BJ (cell line): ENCODE measurements at regions not wholly inside any gene's neighbourhood (a gene's known extent, or its start where the extent isn't known, plus 50 kb on each side); places are given as distances from the start of the nearest gene placed in this dataset.

Experiments
- CTCF ChIA-PET: fragments of 350-600 bp; formaldehyde crosslinking; extraction: SDS; loops from one replicate; lab custom pipeline; 2021; ENCODE audit warnings: antibody characterized with exemption, inconsistent platforms; lab: Yijun Ruan, JAX
- POLR2A ChIA-PET: fragments of 300-600 bp; sonication (Branson Sonifier 250); formaldehyde crosslinking; extraction: SDS; loops from one replicate; lab custom pipeline; 2021; ENCODE audit warnings: antibody characterized with exemption; lab: Charles Lee
- DNase-seq: peaks from one replicate; pipeline ENCODE4 v3.0.0-alpha.2; 2011; ENCODE audit warnings: low read depth
- H3K27me3 ChIP-seq: 2 replicates; pipeline ENCODE4 v1.6.0; 2011; ENCODE audit warnings: low read length; ENCODE audit not compliant: control insufficient read depth, insufficient read depth
- H3K36me3 ChIP-seq: 2 replicates; pipeline ENCODE4 v1.5.1; 2011; ENCODE audit warnings: low read length; ENCODE audit not compliant: control insufficient read depth, insufficient read depth
- H3K4me3 ChIP-seq: 2 replicates; pipeline ENCODE4 v1.5.1; 2011; ENCODE audit warnings: low read depth, mild to moderate bottlenecking, control low read depth, low read length
- TF ChIP-seq, protein P1 (sequence below): IDR thresholded peaks from 2 replicates; pipeline ENCODE4 v1.5.1; 2011; ENCODE audit warnings: low read depth, mild to moderate bottlenecking, control low read depth, inconsistent platforms, low read length, moderate library complexity; ENCODE audit not compliant: insufficient read depth

DNA sequence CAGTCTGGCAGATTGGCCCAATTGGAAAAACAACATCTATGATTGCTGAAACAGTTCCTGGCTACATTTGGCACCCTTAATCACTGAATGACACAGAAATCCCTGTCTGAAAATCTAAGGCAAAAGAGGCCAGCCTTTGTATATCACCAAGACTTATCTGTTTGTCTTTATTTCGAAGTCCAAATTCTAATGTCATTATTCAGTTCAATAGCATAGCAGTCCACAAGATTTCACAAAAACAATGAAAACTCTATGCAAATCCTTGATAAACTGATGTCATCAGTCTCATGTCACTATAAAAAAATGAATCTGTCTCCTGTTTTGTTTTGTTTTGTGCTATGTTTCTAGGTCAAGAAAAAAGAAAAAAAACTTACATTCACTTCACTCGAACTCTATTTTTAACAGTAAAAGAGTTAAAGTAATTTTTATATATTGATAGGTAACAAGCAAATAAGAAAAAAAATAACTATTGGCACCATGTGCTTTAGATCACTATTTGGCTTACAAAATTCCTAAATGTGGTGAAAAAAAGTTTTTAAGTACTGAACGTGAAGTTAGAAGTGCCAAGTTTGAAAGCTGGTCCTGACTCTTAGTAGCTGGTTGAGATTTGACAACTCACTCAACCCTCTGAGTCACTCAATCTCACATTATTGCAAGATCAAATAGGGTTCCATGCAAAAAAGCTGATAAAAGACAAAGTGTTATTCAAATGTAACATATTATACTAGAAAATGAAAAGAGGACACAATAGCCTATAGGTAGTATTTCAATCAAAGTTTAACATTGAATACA is 359.3 kb downstream of the IRS1 start:
- Histone ChIP-seq H3K27me3 (no peaks in the 10 kb centered on the region), H3K4me3 (no peak overlapping the region), H3K36me3 (no peaks in the 10 kb centered on the region)
- ChIA-PET CTCF (no interaction called here), POLR2A (no interaction called here)
- TF ChIP-seq, protein P1, sequence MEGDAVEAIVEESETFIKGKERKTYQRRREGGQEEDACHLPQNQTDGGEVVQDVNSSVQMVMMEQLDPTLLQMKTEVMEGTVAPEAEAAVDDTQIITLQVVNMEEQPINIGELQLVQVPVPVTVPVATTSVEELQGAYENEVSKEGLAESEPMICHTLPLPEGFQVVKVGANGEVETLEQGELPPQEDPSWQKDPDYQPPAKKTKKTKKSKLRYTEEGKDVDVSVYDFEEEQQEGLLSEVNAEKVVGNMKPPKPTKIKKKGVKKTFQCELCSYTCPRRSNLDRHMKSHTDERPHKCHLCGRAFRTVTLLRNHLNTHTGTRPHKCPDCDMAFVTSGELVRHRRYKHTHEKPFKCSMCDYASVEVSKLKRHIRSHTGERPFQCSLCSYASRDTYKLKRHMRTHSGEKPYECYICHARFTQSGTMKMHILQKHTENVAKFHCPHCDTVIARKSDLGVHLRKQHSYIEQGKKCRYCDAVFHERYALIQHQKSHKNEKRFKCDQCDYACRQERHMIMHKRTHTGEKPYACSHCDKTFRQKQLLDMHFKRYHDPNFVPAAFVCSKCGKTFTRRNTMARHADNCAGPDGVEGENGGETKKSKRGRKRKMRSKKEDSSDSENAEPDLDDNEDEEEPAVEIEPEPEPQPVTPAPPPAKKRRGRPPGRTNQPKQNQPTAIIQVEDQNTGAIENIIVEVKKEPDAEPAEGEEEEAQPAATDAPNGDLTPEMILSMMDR = no peak
- no peak for DNase-seq

DNA sequence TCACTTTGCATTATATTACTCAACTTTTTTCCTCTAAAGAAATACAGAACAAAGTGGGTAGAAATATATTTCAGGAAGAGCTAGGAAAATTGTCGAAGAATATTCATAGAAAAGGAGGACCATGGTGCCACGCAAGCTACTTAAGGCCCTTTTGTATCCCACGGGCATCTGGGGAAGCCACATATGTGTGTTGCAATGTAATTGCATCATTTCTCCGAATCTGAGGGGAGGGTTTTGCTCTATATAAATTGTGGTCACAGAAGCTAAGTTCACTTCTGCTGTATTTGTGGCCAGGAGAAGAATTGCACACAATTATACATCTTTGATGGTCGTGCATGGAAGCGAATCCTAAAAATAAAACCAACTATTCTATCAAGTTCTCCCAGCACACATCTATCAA is 360.3 kb downstream of the IRS1 start:
- Histone ChIP-seq H3K27me3 (no peaks in the 10 kb centered on the region), H3K36me3 (no peaks in the 10 kb centered on the region), H3K4me3 (no peak overlapping the region)
- DNase-seq = no peak
- ChIA-PET POLR2A (no interaction called here), CTCF (interaction anchor here (2.2 kb wide), 1 partner anchor 12 kb away, joined by 4 read pairs; no protein-coding TSS in a partner anchor)
- TF ChIP-seq, protein P1 = no peak

DNA sequence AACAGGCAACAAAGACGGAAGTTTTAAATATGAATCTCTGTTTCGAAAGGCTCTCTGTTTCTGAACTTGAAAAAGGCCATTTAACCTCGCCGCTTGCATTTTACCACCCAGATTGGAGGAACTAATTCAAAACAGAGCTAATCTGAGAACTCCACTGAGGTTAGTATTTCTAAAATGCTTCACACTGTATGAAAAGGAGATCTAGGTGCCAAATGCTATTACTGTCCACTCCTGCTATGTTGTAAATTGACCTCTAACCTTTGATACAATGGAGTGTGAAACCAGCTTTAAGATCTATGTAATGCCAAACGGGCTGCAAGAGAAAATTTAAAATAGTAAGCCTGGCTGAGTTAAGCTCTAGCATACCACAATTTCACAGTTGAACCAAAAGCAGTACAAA is 364.5 kb downstream of the IRS1 start:
- ChIA-PET POLR2A (no interaction called here), CTCF (interaction anchor here (1.1 kb wide), 1 partner anchor 361 kb away, joined by 3 read pairs; no protein-coding TSS in a partner anchor)
- TF ChIP-seq, protein P1 = no peak
- no peak overlapping the region for H3K4me3 ChIP-seq
- no peaks in the 10 kb centered on the region for H3K36me3 ChIP-seq
- no peak for DNase-seq
- H3K27me3 ChIP-seq = no peaks in the 10 kb centered on the region

DNA sequence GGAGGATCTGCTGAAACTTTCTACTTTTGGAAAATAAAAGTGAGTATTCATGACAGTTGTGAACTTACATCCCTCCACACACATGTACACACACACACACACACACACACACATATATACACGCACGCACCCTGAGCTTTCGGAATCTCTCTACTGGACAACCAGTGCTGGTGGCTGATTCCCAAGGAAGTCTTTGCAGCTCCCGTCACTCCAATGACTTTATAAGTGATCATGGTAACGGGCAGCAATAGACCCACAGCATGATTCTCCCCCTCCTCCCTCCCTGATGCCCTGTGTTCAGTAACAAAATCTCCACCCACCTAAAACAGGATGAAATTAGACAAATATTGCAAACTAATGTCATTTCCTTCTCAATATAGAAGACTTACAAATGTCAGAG is 364.9 kb downstream of the IRS1 start:
- H3K36me3 ChIP-seq = no peaks in the 10 kb centered on the region
- TF ChIP-seq, protein P1 = no peak
- H3K4me3 ChIP-seq = no peak overlapping the region
- no peaks in the 10 kb centered on the region for H3K27me3 ChIP-seq
- no peak for DNase-seq
- CTCF ChIA-PET = interaction anchor here (1.1 kb wide), 1 partner anchor 361 kb away, joined by 3 read pairs; no protein-coding TSS in a partner anchor
- POLR2A ChIA-PET = no interaction called here

DNA sequence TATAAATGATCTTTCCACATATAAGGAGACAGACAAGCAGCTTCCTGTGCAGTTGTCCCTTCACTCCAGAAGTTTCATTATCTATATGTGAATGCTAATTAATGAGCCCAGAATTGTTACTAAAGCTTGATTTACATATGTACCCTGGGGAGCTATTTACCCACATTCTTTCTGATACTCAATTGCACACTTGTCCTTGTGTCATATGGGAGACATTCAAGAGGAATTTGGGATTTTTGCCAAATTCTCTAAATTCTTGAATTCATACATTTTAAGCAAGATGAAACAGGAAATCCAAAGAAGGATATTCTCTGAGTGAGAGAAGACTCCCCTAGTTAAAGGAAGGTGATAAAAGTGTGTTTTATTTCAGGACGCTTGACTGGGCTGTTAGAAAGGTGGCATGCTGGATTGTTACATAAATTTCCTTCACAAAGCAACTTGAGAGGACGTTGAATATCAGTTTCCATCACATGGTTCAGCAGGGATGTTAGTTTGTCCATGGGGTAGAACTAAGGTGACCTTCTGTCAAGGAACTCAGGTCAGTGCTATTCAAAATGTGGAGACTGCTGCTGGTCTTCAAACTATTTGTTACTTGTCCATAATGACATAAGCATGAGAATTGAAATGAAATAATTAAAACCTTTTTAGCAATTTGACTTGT is 368.2 kb downstream of the IRS1 start:
- TF ChIP-seq, protein P1 = no peak
- ChIA-PET CTCF (interaction anchor here (1.1 kb wide), 1 partner anchor 34 kb away, joined by 4 read pairs; no protein-coding TSS in a partner anchor), POLR2A (interaction anchor here (0.6 kb wide), 1 partner anchor 362 kb away, joined by 3 read pairs; no protein-coding TSS in a partner anchor)
- H3K27me3 ChIP-seq = no peaks in the 10 kb centered on the region
- no peaks in the 10 kb centered on the region for H3K36me3 ChIP-seq
- DNase-seq = no peak
- no peak overlapping the region for H3K4me3 ChIP-seq
